ENCODE measurements at regions not wholly inside any gene's neighbourhood (a gene's known extent, or its start where the extent isn't known, plus 50 kb on each side); places are given as distances from the start of the nearest gene placed in this dataset.
"Not testable (repeated sequence)": the region's sequence is repeated elsewhere in the genome, so short reads cannot be mapped to it uniquely, and the experiment has no call there.

DNA sequence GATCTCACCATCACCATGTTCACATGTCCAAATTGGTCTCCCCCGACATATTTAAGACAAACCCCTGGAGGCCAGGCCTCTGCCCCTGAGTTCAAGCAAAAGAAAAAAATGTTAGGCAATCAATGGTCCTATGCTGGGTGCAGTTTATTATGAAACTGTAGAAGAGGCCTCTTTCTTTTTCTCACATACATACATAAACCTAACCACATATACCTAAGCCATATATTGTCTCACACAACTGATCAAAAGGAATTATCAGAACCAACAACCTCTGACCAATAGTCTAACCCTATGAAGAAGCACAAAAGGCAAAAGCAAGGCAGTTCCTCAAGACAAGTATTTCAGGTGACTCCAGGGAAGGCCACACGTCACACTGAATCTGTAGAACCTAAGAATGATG, 49.9 kb downstream of the ILRUN start:
- no peak for DNase-seq

DNA sequence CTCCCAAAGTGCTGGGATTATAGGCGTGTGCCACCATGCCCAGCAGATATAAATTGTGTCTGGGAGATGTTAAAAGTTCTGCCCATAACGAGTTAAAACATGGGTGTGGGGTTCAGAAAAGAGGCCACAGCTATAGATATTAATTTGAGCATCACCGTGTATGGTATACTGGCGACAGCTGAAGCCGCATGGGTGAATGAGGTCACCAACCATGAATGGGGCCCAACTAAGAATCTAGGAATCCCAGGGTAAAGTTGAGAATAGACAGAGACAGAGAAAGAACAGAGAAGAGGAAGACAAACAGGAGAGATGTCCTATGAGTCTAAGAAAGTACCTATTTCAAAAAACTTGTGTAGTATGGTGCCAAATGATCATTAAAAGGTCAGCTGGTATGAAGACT, 50.9 kb downstream of the ILRUN start:
- DNase-seq = no peak

DNA sequence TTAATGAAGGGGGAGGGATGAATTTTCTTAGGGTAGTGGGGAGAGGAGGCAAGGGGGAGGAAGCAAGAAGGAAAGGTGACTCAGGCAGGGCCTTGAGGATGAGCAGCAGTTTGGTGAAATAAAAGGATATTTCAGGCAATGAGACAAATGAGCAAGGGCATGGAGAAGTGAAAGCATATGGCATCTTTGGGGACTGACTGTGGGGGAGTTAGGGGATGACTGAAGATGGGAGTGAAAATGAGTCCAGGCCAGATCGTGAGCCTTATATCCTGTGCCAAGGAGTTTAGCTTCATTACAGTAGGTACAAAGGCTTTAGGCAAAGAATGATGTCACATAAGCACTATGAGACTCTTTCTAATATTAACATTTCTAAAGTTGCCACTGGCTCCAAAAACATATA, 51.9 kb downstream of the ILRUN start:
- DNase-seq = no peak

DNA sequence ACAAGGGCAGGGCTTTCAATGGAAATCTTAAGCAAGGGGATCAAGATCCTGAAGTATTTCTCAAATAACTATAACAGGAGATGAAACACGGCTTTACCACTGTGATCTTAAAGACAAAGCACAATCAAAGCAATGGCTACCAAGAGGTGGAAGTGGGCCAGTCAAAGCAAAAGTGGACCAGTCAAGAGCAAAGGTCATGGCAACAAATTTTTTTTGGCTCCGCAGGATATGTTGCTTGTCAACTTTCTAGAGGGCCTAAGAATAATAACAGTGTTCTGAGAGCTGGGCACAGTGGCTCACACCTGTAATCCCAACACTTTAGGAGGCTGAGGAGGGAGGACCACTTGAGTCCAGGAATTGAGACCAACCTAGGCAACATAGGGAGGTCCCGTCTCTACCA, 54.1 kb downstream of the ILRUN start:
- no peak for DNase-seq

DNA sequence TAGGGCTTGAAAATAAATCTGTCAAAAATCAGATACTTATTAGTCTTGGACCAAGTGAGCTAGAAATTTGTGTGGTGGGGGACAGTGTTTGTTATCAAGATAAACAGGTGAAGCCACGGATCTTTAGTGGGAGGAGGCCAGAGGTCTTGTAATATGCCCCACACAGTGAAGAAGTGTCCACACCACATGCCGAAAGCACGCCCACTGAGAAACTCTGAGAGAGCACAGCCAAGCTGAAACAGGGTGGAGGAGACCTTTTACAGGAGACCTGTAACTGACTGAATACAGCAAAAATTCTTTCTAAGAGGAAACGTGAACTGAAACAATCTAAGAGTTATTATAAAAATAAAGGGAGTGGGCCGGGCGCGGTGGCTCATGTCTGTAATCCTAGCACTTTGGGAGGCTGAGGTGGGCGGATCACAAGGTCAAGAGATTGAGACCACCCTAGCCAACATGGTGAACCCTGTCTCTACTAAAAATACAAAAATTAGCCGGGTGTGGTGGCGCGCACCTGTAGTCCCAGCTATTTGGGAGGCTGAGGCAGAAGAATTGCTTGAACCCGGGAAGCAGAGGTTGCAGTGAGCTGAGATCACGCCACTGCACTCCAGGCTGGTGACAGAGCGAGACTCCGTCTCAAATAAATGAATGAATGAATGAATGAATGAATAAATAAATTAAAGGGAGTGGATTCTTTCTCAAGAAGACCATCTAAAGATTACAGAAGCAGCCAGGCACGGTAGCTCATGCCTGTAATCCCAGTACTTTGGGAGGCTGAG, 56.3 kb downstream of the ILRUN start:
- not testable (repeated sequence) for DNase-seq

DNA sequence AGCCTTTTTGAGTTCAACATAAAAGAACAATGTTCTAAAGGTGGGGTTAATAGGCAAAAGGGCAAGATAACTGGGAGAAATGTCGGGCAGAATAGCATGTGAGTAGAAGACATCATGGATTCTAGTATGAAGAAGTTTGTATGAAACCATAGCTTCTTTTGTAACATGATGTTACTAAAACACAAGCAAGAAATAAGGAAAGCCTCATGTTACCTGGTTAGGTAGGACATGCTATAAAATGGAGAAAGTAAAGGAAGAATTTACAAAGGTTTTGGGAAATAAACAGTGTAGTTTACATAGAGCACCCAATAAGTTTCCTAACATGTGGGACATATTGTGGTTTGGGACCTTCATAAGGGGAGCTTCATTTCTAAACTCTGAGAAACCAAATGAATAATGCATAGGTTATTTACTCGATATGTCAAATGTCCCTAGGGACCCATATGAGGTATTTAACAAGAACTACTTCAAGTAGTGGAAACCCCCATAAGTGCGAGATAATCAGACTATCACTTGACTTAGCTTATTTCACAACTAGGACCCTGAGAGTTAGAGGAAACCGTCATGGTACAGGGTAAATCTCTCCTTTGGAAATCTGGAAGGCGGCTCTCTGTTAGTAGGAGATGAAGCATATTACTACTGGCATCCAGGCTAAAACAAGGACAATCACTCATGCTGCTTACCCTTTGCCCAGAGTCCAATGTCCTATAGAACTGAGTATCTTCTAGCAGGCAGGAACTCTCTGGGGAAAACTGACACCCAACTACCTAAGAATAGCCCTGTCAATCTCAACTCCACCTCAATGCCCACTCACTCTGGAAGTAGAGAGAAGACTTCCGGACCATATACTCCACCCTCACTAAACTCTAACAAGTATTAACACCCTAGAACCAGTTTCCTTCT, 57.5 kb downstream of the ILRUN start:
- no peak for DNase-seq

DNA sequence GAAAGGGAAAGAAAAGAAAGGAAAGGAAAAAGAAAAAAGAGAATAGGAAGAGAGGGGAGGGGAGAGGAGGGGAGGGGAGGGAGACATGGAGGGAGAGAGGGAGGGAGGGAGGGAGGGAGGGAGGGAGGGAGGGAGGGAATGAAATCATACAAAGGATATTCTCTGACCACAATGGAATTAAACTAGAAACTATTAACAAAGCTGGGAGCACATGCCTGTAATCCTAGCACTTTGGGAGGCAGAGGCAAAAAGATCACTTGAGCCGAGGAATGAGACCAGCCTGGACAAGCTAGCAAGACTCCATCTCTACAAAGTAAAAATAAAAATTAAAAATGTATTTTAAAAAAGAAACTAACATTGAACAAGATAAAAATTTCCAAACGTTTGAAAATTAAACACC, 62.8 kb downstream of the ILRUN start:
- no peak for DNase-seq

DNA sequence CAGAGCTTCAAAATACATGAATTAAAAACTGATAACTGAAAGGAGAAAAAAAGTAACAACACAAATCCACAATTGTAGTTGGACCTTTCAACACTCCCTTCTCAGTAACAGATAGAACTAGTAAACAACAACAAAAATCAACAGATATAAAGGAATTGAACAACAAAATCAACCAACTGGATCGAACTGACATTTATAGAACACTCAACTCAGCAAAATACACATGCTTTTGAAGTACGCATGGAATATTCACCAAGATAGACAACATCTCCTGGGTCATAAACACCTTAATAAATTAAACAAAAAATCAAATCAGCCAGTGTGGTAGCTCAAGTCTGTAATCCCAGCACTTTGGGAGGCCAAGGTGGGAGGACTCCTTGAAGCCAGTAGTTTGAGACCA, 63.3 kb downstream of the ILRUN start:
- DNase-seq = no peak

DNA sequence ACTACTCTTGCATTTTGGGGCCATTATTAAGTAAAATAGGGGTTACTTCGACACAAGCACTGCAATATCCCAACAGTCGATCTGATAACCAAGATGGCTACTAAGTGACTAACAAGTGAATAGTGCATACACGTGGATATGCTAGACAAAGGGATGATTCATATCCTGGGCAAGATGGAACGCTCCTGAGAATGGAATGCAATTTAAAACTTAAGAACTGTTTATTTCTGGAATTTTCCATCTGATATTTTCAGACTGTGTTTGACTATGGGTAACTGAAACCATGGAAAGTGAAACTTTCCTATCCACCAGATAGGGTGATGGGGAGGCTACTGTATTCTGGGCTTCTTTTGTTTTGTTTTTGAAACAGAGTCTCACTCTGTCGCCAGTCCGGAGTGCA, 66.5 kb downstream of the ILRUN start:
- DNase-seq = no peak

DNA sequence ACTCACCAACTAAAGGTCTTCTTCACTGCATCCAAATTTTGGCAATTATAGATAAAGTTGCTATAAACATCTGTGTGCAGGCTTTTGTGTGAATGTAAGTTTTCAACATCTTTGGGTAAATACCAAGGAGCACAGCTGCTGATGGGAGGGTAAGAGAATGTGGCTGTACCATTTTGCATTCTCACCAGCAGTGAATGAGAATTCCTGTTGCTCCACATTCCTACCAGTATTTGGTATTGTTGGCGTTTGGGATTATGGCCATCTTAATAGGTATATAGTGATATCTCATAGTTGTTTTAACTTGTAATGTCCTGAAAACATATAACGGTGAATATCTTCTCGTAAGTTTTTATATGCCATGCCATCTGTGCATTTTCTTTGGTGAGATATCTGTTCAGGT, 69.3 kb downstream of the ILRUN start:
- no peak for DNase-seq

DNA sequence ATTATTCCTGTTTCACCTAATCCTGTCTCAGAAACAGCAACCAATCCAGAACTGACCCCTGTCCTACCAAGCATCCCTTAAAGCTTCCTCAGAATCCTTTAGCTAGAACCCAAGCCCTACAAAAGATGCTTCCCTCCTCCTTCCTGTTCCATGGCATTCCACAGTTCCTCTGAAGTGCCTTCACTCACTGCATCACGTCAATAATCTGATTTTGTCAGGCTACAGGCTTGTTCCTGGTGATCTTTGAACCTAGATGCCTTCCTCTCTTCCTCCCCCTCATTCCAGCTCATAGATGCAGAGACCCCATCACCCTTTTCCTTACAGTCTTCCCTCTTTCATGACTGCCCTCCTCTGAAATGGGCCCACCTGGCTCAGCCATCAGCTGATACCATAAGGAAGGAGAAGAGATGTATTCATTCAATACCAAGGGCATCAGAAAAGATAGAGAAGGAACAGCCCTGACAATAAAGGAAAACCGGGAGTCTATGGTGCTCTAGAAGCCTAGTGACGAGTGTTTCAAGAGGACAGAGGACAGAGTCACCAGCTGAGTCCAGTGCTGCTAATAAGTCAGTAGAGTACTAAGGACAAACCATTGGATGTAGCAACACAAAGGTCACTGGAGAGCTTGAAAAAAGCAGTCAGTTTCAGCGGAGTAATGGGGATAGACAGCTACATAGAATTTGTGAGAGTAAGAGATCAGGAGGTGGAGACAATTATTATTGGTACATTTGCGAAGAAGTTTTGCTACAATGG, 62.5 kb upstream of the SPDEF start:
- DNase-seq = no peak

DNA sequence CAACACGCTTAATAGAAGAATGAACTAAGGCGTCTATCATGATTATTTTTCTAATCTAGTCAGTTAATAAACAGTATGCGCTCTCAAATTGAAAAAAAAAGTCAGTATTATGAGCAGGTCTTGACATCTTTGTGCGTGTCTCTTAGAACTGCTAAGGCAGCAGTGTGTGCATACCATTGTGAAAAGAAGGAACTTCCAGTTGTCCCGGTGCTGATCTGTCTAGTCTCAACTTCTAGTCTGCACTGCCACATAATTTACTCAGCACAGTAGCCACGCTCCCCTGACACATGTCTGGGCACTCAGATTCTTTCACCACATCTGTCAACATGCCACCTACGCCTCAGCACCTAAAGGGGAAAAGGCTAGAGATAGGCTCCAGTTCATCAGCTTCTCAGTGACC, 61.1 kb upstream of the SPDEF start:
- no peak for DNase-seq

DNA sequence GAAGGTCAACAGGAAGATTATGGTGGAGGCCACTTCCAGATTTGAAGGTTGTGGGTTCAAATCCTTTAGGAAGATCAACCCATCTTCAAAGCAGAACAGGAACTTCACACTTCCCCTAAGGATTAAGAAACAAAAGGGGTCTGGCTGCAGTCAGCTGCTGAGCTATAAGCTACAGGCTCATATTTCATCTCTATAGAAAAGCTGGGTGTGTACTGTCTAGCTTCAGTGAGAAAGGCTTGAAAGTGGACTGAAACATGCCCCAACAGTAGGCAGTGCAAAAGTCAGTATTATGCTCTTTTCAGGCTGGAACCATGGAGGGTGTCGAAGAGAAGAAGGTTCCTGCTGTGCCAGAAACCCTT, 60.1 kb upstream of the SPDEF start:
- no peak for DNase-seq

DNA sequence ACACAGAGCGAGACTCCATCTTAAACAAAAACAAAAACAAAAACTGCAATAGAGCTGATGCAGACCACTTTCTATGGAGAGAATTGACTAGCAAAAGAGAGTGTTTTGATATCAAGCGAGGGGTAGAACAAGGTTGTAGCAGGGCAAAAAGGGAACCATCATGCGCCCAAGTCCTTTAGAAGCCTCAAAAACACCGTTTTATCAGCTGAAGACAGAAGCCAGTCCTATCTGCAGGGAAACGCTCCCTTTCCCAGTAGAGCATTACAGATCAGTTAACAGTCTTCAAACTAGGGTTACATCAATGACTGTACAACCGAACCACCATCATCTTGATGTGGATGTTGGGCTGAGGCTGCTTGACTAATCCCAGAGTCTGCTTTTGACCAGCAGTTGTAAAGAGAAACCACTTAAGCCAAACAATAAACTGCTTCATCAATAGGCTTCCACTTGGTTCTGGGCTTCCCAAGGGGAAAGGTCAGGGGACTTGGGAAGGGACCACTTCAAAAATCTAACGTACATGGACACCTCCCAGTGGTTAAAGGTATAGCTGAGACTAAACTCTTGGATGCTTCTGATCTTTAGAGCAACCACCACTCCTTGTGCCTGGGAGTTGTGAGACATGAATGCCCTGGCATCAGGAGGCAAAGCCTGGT, 59.6 kb upstream of the SPDEF start:
- peak; percentile 90 for DNase-seq

DNA sequence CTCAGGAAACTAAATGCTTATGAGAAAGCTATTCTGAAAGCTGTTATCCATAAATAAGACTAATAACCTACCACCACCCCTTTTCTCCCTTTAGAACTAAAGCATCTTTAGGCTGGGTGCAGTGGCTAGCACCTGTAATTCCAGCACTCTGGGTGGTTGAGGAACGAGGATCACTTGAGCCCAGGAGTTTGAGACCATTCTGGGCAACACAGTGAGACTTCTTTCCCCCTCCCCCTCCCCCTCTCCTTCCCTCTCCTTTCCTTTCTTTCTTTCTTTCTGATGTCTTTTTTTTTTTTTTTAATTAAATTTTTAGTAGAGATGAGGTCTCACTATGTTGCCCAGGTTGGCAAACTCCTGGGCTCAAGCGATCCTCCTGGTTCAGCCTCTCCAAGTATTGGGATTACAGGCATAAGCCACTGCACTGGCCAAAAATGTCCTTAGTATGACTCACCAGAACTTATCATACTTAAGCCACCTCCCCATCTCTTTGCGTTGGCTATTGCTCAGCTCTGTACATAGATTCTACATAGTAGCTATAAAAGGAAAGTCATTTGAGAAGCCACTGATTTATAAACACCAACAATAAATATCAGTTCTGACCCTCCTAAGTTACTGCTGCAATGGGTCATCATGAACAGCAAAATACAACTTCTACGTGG, 54.8 kb upstream of the SPDEF start:
- DNase-seq = peak; percentile 68

DNA sequence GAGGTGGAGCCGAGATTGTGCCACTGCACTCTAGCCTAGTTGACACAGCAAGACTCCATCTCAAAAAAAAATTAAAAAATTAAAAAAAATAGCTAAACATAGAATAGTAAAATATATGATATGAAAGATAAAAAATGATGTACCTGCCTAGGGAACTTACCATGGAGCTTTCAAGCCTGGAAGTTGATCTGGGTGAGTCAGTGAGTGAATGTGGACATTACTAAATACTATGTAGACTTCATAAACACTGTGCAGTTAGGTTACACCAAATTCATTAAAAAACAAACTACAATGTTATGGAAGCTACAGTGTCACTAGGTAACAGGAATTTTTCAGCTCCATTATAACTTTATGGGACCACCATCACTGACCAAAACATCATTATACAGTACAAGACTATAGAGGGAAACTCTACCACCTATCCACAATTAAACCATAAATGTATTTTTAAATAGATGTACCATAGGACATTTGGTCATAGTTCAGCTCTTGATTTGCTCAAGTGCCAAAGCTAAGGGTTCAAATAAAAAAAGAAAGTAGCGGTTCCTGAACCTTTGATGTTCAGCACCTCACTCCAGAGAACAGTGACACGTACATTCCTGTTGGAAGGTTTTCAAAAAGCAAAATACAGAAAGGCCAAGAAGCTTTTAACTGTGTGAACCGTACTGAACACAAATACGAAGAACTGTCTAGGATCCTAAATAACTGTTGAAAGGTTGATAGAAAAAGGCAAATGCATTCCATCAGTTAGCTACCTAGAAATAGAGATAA, 52.4 kb upstream of the SPDEF start:
- DNase-seq = no peak

DNA sequence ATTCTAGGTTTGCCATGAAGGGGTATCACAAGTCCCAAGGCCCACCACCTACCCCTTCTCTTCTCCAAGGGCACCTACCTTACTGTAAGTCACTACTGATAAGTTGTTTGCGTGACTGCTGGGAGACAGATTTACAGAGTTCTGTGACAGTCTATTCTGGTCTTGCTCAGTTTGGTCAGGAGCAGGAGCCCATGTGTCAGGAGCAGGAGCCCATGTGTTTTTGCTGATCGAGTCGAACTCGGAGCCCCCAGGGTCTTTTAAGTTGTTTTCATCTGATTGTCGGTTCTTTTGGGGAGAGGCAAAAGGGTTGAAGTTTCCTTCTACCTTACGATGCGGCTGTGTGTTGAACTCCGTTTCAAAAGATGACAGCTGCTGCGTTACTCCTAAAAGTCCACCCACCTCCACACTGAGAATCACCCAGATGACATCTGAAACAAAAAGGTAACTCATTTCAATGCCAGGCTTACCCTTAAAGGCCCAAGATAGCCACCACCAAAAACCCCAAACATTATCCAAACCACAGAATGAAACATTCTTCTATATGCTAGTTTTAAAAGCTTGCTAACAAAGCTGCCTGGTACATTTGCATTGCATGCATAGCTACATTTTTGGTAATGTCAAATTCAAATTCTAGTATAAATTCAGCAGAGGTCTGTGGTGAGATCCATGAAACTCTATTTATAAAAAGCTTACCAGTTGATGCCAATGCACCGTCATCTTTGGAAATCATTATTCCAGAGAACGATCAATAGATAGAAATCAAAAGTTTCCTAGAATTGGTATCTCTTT, 50.5 kb upstream of the SPDEF start:
- no peak for DNase-seq

Data from hematopoietic multipotent progenitor cell treated with erythropoietin and hydrocortisone succinate and interleukin-3 and kit ligand, for 4 days (in vitro differentiated cells).